B cell (primary cell): ENCODE measurements at regions not wholly inside any gene's neighbourhood (a gene's known extent, or its start where the extent isn't known, plus 50 kb on each side); places are given as distances from the start of the nearest gene placed in this dataset.

Experiments
- CTCF ChIP-seq: fragments of 200-600 bp; IDR thresholded peaks from one replicate; pipeline ENCODE4 v1.8.0; 2022; ENCODE audit warnings: antibody characterized with exemption, mild to moderate bottlenecking
- EZH2 ChIP-seq: IDR thresholded peaks from 2 replicates; pipeline ENCODE4 v1.6.1; 2012; ENCODE audit warnings: borderline replicate concordance, low read depth, mild to moderate bottlenecking, moderate library complexity, low read length; ENCODE audit not compliant: insufficient read depth, poor library complexity, severe bottlenecking

GRCh38 chr16:77594799-77595596, 127.3 kb upstream of the NUDT7 start:
- TF ChIP-seq CTCF (no peak), EZH2 (no peak)
